ENCODE measurements at regions not wholly inside any gene's neighbourhood (a gene's known extent, or its start where the extent isn't known, plus 50 kb on each side); places are given as distances from the start of the nearest gene placed in this dataset.
"Not testable (repeated sequence)": the region's sequence is repeated elsewhere in the genome, so short reads cannot be mapped to it uniquely, and the experiment has no call there.

- Histone ChIP-seq H3K4me3 (ENCODE audit: insufficient read depth in 1 of 2, low read depth in 1 of 2, low read length in 2 of 2) (no peak overlapping the region), H3K9ac (ENCODE audit: low read length) (no peak overlapping the region), H3K4me1 (ENCODE audit: control insufficient read depth, insufficient read depth, low read depth, low read length) (peaks cover 2% of the 10 kb centered on the region), H3K4ac (ENCODE audit: low read depth in 1 of 2, low read length in 2 of 2) (no peak overlapping the region), H2BK12ac (ENCODE audit: low read length in 2 of 2) (no peak overlapping the region), H3K4me2 (ENCODE audit: low read length, poor library complexity, severe bottlenecking) (no peak overlapping the region), H3K18ac (ENCODE audit: low read depth in 1 of 2, low read length in 2 of 2) (no peak overlapping the region), H3K9me3 (ENCODE audit: control insufficient read depth, low read length) (no peaks in the 10 kb centered on the region), H3K79me1 (replicated peaks; ENCODE audit: low read length, poor library complexity, severe bottlenecking) (no peaks in the 10 kb centered on the region), H4K8ac (ENCODE audit: low read length) (no peak overlapping the region), H2BK15ac (ENCODE audit: low read depth, poor library complexity, severe bottlenecking) (no peak overlapping the region), H2AK5ac (ENCODE audit: low read length, severe bottlenecking) (no peak overlapping the region), H3K36me3 (ENCODE audit: control insufficient read depth in 1 of 2, insufficient read depth in 2 of 2, low read depth in 1 of 2, low read length in 2 of 2) (no peaks in the 10 kb centered on the region), H3K14ac (ENCODE audit: low read length in 2 of 2) (no peak overlapping the region), H3K27me3 (ENCODE audit: control insufficient read depth in 1 of 2, insufficient read depth in 1 of 2, low read length in 2 of 2) (no peaks in the 10 kb centered on the region), H2BK120ac (ENCODE audit: low read depth, low read length) (no peak overlapping the region), H2AFZ (ENCODE audit: low read depth, low read length) (no peak overlapping the region), H3K27ac (ENCODE audit: low read length, poor library complexity, severe bottlenecking) (no peak overlapping the region), H3K23ac (ENCODE audit: low read length in 2 of 2) (no peak overlapping the region), H2BK5ac (ENCODE audit: low read depth, low read length, poor library complexity, severe bottlenecking) (no peak overlapping the region), H4K91ac (ENCODE audit: low read length) (no peak overlapping the region)
- no peak for DNase-seq
- 100% methylated on average over 5 of the region's 5 CpGs for WGBS
Observed at GRCh38 chr3:191133359-191133758, 65.7 kb upstream of the OSTN start.

GRCh38 chr3:191131305-191131704 is 67.7 kb upstream of the OSTN start:
- no peak overlapping the region for H2BK120ac ChIP-seq (ENCODE audit: low read depth, low read length)
- peaks cover 2% of the 10 kb centered on the region for H3K4me1 ChIP-seq (ENCODE audit: control insufficient read depth, insufficient read depth, low read depth, low read length)
- no peak overlapping the region for H3K4me3 ChIP-seq (ENCODE audit: insufficient read depth in 1 of 2, low read depth in 1 of 2, low read length in 2 of 2)
- H3K36me3 ChIP-seq (ENCODE audit: control insufficient read depth in 1 of 2, insufficient read depth in 2 of 2, low read depth in 1 of 2, low read length in 2 of 2): no peaks in the 10 kb centered on the region
- no peak overlapping the region for H3K9ac ChIP-seq (ENCODE audit: low read length)
- no peak overlapping the region for H2BK15ac ChIP-seq (ENCODE audit: low read depth, poor library complexity, severe bottlenecking)
- no peak overlapping the region for H3K18ac ChIP-seq (ENCODE audit: low read depth in 1 of 2, low read length in 2 of 2)
- no peak overlapping the region for H2BK12ac ChIP-seq (ENCODE audit: low read length in 2 of 2)
- H3K4me2 ChIP-seq (ENCODE audit: low read length, poor library complexity, severe bottlenecking): no peak overlapping the region
- no peak overlapping the region for H3K23ac ChIP-seq (ENCODE audit: low read length in 2 of 2)
- H4K91ac ChIP-seq (ENCODE audit: low read length): no peak overlapping the region
- no CpG with 5 or more reads among the region's 4 CpGs for WGBS
- no peak overlapping the region for H2AK5ac ChIP-seq (ENCODE audit: low read length, severe bottlenecking)
- H3K14ac ChIP-seq (ENCODE audit: low read length in 2 of 2): no peak overlapping the region
- no peak overlapping the region for H4K8ac ChIP-seq (ENCODE audit: low read length)
- no peaks in the 10 kb centered on the region for H3K27me3 ChIP-seq (ENCODE audit: control insufficient read depth in 1 of 2, insufficient read depth in 1 of 2, low read length in 2 of 2)
- no peaks in the 10 kb centered on the region for H3K79me1 ChIP-seq (replicated peaks; ENCODE audit: low read length, poor library complexity, severe bottlenecking)
- no peak overlapping the region for H3K27ac ChIP-seq (ENCODE audit: low read length, poor library complexity, severe bottlenecking)
- H3K4ac ChIP-seq (ENCODE audit: low read depth in 1 of 2, low read length in 2 of 2): no peak overlapping the region
- no peaks in the 10 kb centered on the region for H3K9me3 ChIP-seq (ENCODE audit: control insufficient read depth, low read length)
- no peak overlapping the region for H2AFZ ChIP-seq (ENCODE audit: low read depth, low read length)
- no peak overlapping the region for H2BK5ac ChIP-seq (ENCODE audit: low read depth, low read length, poor library complexity, severe bottlenecking)
- DNase-seq: no peak

GRCh38 chr3:191124891-191125290 is 74.2 kb upstream of the OSTN start:
- H3K4ac ChIP-seq (ENCODE audit: low read depth in 1 of 2, low read length in 2 of 2); H3K18ac ChIP-seq (ENCODE audit: low read depth in 1 of 2, low read length in 2 of 2); H2BK5ac ChIP-seq (ENCODE audit: low read depth, low read length, poor library complexity, severe bottlenecking); H2BK120ac ChIP-seq (ENCODE audit: low read depth, low read length); H3K9ac ChIP-seq (ENCODE audit: low read length); H3K27me3 ChIP-seq (ENCODE audit: control insufficient read depth in 1 of 2, insufficient read depth in 1 of 2, low read length in 2 of 2); H3K4me2 ChIP-seq (ENCODE audit: low read length, poor library complexity, severe bottlenecking); H3K4me3 ChIP-seq (ENCODE audit: insufficient read depth in 1 of 2, low read depth in 1 of 2, low read length in 2 of 2); DNase-seq; H3K27ac ChIP-seq (ENCODE audit: low read length, poor library complexity, severe bottlenecking); H3K36me3 ChIP-seq (ENCODE audit: control insufficient read depth in 1 of 2, insufficient read depth in 2 of 2, low read depth in 1 of 2, low read length in 2 of 2); H2AK5ac ChIP-seq (ENCODE audit: low read length, severe bottlenecking); H4K8ac ChIP-seq (ENCODE audit: low read length); H2BK12ac ChIP-seq (ENCODE audit: low read length in 2 of 2); H3K79me1 ChIP-seq (replicated peaks; ENCODE audit: low read length, poor library complexity, severe bottlenecking); H3K4me1 ChIP-seq (ENCODE audit: control insufficient read depth, insufficient read depth, low read depth, low read length); H2BK15ac ChIP-seq (ENCODE audit: low read depth, poor library complexity, severe bottlenecking); H2AFZ ChIP-seq (ENCODE audit: low read depth, low read length); H3K14ac ChIP-seq (ENCODE audit: low read length in 2 of 2); H4K91ac ChIP-seq (ENCODE audit: low read length); H3K9me3 ChIP-seq (ENCODE audit: control insufficient read depth, low read length); H3K23ac ChIP-seq (ENCODE audit: low read length in 2 of 2): not testable (repeated sequence)
- 98% methylated on average over 24 of the region's 30 CpGs for WGBS

- 66% methylated on average over 2 of the region's 2 CpGs for WGBS
- H4K91ac ChIP-seq (ENCODE audit: low read length): no peak overlapping the region
- H2BK12ac ChIP-seq (ENCODE audit: low read length in 2 of 2): no peak overlapping the region
- no peak overlapping the region for H2BK5ac ChIP-seq (ENCODE audit: low read depth, low read length, poor library complexity, severe bottlenecking)
- peak overlapping the region; percentile 69 for H2AK5ac ChIP-seq (ENCODE audit: low read length, severe bottlenecking)
- H3K4me1 ChIP-seq (ENCODE audit: control insufficient read depth, insufficient read depth, low read depth, low read length): no peaks in the 10 kb centered on the region
- no peak overlapping the region for H2AFZ ChIP-seq (ENCODE audit: low read depth, low read length)
- H3K36me3 ChIP-seq (ENCODE audit: control insufficient read depth in 1 of 2, insufficient read depth in 2 of 2, low read depth in 1 of 2, low read length in 2 of 2): no peaks in the 10 kb centered on the region
- H3K4me3 ChIP-seq (ENCODE audit: insufficient read depth in 1 of 2, low read depth in 1 of 2, low read length in 2 of 2): no peak overlapping the region
- no peak overlapping the region for H3K9ac ChIP-seq (ENCODE audit: low read length)
- H3K23ac ChIP-seq (ENCODE audit: low read length in 2 of 2): no peak overlapping the region
- H2BK120ac ChIP-seq (ENCODE audit: low read depth, low read length): no peak overlapping the region
- no peak for DNase-seq
- H2BK15ac ChIP-seq (ENCODE audit: low read depth, poor library complexity, severe bottlenecking): no peak overlapping the region
- no peak overlapping the region for H3K4me2 ChIP-seq (ENCODE audit: low read length, poor library complexity, severe bottlenecking)
- H3K27me3 ChIP-seq (ENCODE audit: control insufficient read depth in 1 of 2, insufficient read depth in 1 of 2, low read length in 2 of 2): no peaks in the 10 kb centered on the region
- no peak overlapping the region for H3K27ac ChIP-seq (ENCODE audit: low read length, poor library complexity, severe bottlenecking)
- no peaks in the 10 kb centered on the region for H3K79me1 ChIP-seq (replicated peaks; ENCODE audit: low read length, poor library complexity, severe bottlenecking)
- H4K8ac ChIP-seq (ENCODE audit: low read length): no peak overlapping the region
- H3K18ac ChIP-seq (ENCODE audit: low read depth in 1 of 2, low read length in 2 of 2): no peak overlapping the region
- no peak overlapping the region for H3K14ac ChIP-seq (ENCODE audit: low read length in 2 of 2)
- H3K4ac ChIP-seq (ENCODE audit: low read depth in 1 of 2, low read length in 2 of 2): no peak overlapping the region
- H3K9me3 ChIP-seq (ENCODE audit: control insufficient read depth, low read length): no peaks in the 10 kb centered on the region
Observed at GRCh38 chr3:191123946-191124345, 75.1 kb upstream of the OSTN start.
